ENCODE measurements at regions not wholly inside any gene's neighbourhood (a gene's known extent, or its start where the extent isn't known, plus 50 kb on each side); places are given as distances from the start of the nearest gene placed in this dataset.
A peak's percentile ranks its signal among the peaks of the same experiment; 100 is the strongest.

DNA sequence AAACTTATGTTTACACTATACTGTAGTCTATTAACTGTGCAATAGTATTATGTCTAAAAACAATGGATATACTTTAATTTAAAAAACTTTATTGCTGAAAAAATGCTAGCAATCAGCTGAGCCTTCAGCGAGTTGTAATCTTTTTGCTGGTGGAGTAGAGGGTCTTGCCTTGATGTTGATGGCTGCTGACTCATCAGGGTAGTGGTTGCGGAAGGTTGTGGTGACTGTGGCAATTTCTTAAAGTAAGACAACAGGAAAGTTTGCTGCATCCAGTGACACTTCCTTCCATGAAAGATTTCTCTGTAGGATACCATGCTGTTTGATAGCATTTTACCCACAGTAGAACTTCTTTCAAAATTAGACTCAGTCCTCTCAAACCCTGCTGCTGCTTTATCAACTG is 234.7 kb upstream of the CSF3R start:
- DNase-seq (ENCODE audit: low spot score), result no peak

DNA sequence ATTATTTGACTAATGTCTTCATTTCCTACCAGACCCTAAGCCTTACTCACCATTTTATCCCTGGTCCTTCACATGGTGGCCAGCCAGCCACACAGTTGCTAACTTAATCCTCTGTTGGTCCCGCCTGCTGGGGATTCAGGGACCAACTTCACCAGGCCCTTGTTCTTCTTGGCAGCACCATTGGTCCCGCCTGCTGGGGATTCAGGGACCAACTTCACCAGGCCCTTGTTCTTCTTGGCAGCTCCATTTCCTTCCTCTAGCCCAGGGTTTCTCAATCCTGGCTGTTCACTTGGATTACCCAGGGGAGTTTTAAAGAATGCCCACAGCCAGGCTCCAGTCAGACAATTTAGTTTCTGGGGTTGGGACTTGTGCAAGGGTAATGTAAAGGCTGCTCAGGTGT is 233.1 kb upstream of the CSF3R start:
- DNase-seq (ENCODE audit: low spot score), result no peak

DNA sequence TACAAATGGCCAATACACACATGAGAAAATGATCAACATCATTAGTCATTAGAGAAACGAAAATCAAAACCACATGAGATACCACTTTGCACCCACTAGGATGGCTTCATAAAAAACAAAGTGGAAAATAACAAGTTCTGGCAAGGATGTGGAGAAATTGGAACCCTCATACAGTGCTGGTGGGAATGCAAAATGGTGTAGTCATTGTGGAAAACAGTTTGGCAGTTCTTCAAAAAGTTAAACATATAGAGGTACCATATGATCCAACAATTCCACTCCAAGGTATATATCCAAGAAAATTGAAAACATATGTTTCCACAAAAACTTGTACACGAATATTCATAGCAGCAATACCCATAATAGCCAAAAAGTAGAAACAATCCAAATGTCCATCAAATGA is 231.6 kb upstream of the CSF3R start:
- no peak for DNase-seq (ENCODE audit: low spot score)

DNA sequence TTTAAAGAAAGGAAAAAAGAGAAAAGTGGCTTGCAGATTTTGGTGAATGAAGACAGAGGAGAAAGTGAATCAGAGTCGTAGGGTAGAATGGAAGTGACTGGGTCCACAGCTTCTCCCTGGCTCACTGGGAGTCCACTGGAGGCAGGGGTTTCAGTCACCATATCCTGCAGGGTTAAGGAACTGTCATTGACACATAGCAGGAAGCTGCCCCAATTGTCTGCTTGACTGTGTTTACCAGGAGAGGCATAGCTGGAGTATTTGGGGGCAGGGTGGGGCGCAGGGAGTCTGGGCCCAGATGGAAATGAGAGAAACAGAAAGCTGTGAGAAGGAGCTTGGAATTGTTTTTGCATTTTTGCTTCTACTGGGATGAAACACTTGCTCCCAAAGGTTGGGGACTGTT is 228.8 kb upstream of the CSF3R start:
- no peak for DNase-seq (ENCODE audit: low spot score)

DNA sequence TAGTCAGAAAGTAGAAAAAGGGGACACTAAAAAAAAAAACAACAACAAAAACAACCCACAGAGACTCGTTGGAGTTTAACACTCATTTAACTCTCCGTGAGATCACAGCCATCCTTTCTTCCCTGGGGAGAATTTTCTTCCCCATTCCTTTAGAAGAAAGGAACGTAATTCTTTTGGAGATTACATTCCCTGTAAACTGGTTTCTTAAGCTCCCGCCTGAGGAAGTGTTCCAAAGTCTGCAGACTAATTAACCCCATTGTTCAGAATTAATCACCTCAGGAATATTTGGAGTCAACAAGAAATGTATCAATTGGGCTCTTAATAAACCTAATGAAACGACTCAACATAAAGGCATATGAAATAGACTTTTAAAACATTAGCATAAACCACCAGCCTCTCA is 228.2 kb upstream of the CSF3R start:
- DNase-seq (ENCODE audit: low spot score), result no peak

DNA sequence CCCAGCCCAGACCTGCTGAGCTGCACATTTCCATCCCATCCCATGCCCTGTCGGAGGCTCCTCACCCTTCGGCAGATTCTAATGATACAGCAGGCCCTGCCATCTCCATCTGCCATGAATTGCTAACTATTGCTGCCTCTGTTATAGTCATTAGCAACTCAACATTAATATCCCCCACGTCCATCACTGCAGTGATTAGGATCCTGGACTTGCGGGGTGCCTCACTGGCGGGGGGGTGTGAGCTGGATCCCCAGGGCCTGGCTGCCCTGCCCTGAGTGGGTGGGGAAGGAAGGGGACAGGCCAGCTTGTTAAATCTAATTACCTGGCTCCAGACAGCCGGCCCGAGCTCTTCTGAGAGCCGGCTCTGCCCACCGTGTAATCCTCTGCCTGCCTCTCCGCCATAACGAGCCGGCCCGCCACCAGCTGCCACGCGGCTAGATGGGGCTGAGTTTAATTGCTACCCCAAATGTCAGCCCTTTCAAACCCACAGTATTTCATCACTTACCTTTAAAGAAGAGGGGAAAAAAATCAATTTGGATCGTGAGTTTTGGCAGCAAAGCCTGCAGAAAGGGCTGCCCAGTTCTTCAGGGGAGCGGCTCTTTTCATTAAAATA is 227.3 kb upstream of the CSF3R start:
- DNase-seq (ENCODE audit: low spot score), result no peak

DNA sequence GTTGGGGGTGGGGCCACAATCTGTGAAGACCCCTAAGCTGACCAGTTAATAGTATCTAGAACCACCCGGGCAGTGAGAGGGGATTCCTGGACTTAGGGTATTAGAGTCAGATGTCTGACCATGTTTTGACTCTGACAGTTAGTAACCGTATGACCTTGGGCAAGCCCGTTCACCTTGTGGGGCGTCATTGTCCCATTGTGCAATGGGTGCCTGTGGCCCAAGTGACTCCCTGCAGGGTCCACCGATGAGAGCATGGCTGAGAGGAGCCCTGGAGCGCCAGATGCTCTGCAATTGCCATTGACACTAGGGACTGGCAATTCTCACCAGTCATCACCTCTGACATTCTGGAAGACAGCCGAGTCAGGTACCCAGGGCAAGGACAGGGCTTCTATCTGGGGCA is 225.9 kb upstream of the CSF3R start:
- no peak for DNase-seq (ENCODE audit: low spot score)

DNA sequence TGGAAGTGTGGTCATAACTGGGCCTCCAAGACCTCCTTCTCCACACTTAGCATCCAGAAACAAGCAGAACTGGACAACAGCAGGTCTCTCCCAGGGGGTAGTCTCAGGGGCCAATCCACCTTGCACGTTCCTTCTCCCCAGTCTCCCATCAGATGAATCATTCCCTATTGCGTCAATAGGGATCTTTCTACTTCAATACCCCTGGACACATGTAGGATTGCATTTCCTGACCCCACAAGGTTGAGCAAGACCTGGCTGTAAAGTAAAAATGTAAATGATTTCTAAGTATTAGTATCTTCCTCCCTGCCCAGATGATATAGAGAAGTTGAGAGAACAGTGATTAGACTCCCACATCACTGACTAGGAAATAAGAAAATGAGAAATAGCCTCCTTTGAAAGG is 224.5 kb upstream of the CSF3R start:
- DNase-seq (ENCODE audit: low spot score), result no peak

DNA sequence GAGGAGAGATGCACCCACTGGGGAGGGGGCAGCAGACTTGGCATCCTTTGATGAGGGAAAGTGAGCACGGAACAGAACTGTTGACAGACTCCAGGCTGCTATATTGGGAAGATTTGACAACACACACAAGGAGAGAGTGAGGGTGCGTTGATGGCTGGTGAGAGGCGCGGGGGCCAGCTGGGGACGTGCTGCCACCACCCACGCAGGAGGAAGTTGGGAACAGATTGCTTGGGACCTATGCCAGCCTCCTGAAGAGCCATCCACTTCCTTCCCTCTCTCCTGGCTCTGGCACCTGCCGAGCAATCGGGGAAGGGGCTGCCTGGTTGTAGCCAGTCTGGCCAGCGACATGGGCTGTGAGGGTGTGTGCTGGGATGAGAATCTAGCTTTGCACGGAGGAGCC is 223.7 kb upstream of the CSF3R start:
- DNase-seq (ENCODE audit: low spot score), result no peak

DNA sequence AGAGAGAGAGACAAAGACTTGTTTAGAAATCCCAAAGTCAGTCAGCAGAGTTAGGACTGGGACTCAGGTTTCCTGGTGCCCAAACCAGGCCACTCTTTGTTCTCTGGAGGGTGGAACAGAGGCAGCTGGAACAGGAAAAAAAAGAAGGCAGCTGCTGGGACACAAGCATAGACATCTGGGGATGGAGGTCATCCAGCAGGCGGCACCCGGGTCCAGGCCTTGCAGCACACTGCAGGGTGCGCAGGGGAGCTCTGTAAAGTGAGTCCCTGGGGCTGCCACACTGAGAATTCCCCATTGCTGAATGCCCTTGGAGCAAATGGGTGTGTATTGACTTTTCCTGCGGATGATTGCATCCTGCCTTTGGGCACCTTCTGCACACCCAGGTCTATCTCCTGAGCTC is 222.9 kb upstream of the CSF3R start:
- DNase-seq (ENCODE audit: low spot score), result no peak

DNA sequence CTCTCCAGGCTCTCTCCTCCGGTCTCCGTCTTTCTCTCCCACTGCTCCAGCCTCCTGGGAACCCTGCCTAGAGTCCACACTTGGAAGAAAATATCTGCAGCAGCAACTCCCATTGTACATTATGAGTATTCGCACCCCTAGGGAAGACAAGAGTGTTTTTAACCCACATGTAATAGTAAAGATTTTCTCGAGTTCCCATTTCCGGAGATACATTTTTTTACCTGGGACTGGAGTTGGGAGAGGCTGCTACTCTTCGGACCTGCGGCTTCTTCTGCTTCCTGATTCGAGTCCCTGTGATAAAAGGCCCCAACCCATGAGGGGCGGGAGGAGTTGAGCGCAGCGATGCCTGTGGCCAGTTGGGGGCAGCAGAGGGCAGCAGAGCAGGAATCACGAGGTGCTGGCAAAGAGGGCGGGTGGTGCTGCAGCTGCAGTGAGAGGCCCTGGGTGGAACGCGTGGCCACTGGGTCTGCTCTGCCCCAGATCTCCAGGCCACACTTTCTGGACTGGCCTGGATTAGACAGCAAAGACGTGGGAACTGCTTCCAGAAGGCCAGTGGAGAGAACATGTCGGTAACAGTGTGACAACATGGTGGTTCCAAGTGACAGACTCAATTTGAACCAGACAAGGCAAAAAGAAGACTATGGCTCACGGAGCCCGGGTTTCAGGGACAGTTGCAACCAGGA is 221.0 kb upstream of the CSF3R start:
- peak; percentile 77 for DNase-seq (ENCODE audit: low spot score)

DNA sequence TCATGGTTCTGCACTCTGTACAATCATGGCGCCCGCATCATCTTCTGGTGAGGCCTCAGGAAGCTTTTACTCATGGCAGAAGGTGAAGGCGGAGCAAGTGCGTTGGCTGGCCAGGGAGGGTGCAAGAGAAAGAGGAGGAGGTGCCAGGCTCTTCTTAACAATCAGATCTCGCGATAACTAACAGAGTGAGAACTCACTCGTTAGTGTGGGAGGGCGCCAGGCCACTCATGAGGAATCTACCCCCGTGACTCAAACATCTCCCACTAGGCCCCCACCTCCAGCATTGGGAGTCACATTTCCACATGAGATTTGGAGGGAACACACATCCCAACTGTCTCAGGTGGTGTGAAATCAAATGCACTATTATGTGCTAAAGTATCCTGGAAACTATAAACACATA is 220.2 kb upstream of the CSF3R start:
- no peak for DNase-seq (ENCODE audit: low spot score)

DNA sequence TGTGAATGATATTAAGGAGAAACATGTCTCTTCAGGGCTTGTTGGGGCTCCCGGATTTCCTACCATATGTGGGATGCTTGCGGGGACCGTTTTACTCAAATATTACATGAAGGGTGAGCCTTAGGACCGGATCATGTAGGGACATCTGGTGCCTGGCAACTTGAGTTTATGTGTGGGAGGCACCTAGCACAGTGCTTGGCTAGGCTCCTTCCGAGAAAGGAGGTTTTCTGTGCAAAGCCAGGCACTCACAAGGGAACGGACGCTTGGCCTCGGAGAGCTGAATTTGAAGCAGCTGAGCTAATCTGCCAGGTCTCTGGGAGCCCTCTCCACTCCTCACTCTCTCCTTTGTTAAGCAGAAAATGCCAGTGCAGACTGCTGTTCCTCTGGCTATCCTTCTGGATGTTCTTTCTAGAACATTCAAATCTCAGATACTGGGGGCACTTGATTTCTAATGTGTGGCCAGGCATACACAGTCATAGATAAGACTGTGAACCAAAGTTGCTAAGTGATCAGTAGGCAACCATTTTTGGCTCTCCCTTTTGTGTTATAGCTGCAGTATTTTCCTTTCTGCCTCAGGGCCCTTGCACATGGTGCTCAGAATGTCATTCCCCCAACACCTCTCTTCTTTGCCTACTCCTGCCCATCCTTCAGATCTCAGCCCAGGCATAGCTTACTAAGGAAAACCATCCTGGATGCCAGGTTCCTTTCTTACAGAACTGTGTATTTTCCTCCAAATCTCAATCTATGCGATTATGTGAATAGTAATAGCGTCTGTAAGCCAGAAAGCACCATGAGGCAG is 216.6 kb upstream of the CSF3R start:
- no peak for DNase-seq (ENCODE audit: low spot score)

DNA sequence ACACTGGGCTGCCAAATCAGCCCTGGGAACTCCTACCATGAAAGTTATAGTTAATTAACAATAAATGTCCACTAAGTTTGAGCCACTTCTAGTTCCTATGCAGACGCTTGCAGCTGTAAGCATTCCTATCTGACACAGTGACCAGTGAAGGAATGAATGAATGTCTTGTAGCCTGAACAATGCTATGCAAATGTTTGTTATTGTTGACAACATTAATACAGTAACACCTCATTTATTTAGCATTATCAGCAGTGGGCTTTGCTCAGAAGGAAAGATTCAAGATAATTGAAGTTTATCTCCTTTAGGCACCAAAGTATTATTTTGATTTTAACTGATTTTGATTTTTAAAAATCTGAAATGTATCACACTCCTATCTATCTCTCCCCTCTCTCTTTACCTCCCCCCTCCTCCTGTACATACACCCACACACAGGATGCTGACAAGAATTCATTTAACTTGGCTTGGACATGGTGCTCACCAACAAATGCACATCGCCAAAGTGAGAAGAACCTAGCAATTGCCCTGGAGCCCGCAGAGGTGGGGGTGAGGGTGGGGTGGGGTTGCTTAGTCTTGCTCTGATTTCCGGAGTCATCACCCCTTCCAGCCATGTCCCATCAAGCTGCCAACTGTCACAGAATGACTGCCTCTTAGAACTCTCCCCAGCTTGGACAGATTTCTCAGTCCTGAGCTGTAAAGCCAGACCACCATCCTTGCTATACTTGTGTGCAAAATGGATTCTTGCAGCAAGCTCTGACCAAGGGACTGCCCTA is 215.3 kb upstream of the CSF3R start:
- DNase-seq (ENCODE audit: low spot score), result no peak

DNA sequence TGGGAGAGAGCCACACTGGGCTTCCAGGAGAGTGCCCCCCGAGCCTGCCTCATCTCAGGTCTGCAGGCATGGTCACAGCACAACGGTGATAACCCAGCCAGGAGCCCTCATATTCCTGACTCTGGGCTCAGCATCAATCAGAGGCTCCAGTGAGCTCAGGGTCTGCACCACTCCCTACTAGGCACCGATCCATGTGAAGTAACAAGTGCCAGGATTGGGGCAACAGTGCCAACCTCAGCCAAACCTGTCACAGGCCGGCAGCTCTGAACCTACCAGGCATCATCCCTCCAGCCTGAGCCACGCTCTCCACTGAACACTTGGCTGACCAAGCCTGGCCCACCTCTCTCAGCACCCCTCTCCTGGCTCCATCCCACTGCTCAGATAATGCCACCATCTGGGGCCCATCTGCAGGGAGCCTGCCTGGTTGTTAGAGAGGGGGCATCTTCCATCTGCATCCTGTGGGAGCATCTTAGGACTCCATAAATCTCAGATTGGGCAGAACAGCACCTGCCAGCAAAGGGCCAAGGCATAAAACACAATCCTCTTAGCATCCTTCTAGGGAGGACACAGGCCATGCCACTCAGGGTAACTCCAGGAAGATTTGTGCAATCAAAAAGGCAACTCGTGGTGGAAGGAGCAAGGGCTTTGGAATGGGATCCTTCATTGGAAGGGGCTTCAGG is 213.7 kb upstream of the CSF3R start:
- DNase-seq (ENCODE audit: low spot score), result no peak

DNA sequence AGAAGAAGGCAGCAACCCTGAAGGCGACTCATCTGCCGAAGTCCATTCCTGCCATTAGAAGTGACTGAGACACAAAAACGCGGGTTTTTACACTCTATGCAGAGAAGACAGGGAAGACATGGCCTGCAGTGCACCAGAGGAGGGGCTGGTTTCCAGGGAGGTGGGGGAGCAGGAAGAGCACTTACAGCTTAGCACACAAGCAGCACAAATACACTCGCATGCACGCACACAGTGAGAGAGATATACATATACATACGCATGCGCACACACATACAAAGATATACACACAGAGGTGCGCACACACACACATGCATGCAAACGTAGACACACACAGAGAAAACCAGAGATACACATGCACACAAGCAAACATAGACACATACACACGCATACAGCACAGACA is 210.9 kb upstream of the CSF3R start:
- no peak for DNase-seq (ENCODE audit: low spot score)

DNA sequence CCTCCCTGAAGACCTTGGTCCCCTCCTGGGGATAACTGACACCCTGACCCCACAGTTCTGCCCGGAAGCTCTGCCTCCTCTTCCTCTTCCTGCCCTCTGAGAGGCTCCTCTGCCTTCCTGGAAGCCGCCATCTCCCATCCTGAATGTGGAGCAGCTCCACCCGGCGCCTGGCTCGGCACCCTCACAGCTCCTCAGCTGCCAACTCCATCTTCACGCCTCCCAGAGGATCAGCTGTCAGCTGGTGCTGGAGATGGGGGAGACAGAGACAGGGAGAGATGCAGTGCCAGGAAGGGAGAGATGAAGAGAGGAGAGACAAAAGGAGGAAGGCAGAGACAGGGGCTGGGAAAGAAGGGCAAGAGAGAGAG is 210.4 kb upstream of the CSF3R start:
- DNase-seq (ENCODE audit: low spot score), result no peak

DNA sequence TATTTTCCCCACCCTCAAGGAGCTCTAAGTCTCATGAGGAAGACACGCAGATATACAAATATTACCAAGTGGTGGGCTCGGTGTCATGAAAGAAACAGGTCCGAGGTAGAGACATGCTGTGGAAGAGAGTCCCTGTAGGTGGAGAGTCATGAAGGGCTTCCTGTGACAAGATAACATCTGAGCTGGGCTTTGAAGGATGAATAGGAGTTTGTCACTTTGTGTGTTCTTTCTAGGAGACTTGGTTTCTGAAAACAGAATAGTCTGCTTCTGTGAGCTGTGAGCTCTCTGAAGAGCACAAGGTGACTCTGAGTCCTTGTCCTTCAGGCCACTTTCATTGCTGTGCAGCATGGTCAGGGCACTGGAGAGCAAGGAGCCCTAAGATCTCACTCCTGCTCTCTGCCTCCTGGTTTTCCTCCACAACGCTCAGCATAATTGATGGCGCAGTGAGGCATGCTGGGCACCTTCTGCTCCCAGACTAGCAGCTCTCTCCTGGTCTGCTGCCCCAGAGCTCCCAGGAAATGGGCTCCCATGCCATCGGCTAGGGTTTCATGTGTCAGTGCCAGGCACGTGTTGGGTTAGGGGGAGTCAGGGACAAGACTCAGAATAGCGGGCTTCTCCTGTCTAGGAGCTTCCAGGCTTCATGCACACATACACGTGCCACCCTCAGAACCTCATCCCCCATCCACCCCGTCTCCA is 209.9 kb upstream of the CSF3R start:
- no peak for DNase-seq (ENCODE audit: low spot score)

DNA sequence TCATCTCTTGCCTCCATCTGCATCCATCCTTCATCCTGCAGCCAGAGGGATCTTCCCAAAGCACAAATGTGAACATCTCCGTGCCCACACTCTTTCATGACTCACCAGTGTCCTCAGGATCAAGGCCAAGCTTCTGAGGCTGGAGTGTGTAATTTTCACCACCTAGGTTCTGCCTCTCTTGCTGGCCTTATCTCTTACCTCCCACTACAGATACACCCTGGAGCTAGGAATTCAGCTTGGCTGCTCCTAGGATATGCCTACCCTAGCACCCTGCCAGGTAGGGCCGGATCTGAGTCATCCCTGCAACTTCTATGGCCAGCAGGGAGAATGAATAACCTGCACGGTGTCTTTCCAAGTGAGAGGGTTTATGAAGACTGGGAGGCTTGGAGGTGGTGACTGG is 208.7 kb upstream of the CSF3R start:
- DNase-seq (ENCODE audit: low spot score), result no peak

DNA sequence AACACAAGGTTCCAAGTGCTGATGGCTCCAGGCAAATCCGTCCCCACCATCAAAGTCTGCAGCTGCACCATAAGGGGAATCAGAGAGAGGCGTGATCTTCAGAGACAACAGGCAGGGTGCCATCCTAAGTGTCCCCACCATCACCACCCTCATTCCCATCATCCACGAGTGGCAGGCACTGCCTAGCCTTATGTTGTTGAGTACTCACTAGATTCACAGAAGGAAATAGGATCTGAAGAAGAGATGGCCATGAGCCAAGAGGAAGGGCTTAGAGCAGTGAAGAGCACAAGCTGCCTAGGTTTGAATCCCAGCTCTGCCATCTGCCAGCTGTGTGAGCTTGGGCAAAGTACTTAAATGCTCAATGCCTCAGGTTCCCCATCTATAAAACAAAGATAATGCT is 207.3 kb upstream of the CSF3R start:
- DNase-seq (ENCODE audit: low spot score), result no peak

DNA sequence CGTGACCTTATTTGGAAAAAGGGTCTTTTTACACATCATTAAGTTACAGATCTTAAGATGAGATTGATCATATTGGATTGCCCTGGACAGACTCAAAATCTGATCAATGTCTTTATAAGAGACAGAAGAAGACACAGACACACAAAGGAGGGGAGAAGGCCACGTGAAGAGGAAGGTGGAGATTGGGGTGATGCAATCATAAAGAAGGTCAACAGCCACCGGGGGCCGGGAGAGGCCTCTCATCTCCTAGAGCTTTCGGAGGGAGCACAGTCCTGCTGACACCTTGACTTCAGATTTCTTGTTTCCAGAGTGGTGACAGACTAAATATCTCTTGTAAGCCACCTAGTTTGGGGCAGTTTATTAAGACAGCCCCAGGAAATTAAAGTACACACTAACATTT is 204.6 kb upstream of the CSF3R start:
- no peak for DNase-seq (ENCODE audit: low spot score)
